ENCODE measurements at regions not wholly inside any gene's neighbourhood (a gene's known extent, or its start where the extent isn't known, plus 50 kb on each side); places are given as distances from the start of the nearest gene placed in this dataset.
"Not testable (repeated sequence)": the region's sequence is repeated elsewhere in the genome, so short reads cannot be mapped to it uniquely, and the experiment has no call there.

GRCh38 chr5:153358315-153358976 lies 132.0 kb upstream of the GRIA1 start:
- ATAC-seq (ENCODE audit: poor library complexity) = no peak
- intact Hi-C loops (cut with DNase I) = no loop called here
- DNase-seq = no peak

DNA sequence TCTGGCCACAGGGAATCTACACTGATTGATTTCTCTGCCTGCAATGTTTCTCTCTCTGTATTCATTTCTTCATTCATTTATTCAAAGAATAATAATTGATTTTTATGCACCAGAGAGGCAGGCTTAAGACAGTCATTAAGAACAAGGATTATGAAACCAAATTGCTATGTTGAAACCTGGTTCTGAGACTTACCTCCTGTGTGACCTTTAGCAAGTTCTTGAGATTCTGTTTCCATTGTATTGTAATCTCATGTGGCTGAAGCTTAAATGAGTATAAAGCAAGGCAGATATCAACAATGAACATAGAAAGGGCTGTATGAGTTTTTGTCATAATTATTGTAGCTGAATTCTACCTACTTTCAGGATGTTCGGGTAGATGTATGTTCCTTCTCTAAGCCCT lies 129.6 kb upstream of the GRIA1 start:
- ATAC-seq (ENCODE audit: poor library complexity) (no peak), DNase-seq (no peak)
- intact Hi-C loops (cut with DNase I) = no loop called here

DNA sequence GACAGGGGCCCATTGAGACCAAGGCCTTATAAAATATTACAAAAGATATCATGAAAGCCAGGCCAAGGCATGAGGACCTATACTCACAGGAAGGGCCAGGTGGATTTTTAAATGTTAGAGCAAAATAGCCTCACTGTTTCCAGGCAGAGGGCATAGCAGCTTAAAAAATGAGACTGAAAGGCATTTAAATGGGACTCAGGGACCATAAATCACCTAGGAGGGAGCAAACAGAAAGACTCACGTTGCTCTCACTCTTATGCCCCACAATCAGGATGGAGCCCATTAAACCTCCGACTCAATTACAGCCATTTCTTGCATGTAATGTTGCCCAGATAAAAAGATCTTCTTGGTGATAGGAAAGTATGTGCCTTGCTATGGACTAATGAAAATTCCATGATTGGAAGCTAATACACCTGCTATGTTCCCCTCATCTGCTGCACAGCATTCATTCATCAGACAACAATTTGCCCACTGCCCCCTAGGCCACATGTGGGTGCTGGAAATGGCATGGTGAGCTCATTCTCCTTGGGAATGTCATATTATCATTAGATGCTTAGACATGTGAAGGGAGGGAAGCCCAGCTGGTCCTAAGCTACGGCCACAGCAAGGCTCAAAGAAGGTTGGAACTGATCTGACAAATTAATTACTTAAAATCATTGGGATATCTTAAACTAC lies 128.6 kb upstream of the GRIA1 start:
- no peak for ATAC-seq (ENCODE audit: poor library complexity)
- DNase-seq = no peak
- intact Hi-C loops (cut with DNase I) = no loop called here

DNA sequence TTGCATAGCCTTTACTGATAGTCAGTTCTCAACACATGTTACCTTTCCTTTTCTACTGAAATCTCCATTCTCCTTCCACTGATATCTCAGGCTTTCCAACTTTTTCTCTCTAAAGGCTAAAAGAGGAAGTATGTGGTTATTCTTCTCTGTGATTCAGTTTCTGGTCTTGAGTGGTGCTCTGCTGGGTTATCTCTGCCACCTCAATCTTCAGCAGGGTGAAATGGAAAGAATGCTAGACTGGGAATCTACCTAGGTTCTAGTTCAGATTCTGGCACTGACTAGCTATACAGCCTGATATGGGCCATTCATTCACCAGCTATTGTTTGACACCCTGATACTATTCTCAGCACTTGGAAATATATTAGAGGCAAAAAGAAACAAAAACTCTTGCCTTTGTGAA lies 124.9 kb upstream of the GRIA1 start:
- intact Hi-C loops (cut with DNase I) = no loop called here
- ATAC-seq (ENCODE audit: poor library complexity) (no peak), DNase-seq (no peak)

GRCh38 chr5:153367466-153367865 lies 123.0 kb upstream of the GRIA1 start:
- DNase-seq (no peak), ATAC-seq (ENCODE audit: poor library complexity) (no peak)
- intact Hi-C loops (cut with DNase I) = no loop called here

- DNase-seq = no peak
- intact Hi-C loops (cut with DNase I) = no loop called here
- no peak for ATAC-seq (ENCODE audit: poor library complexity)
These were observed 117.9 kb upstream of the GRIA1 start for GRCh38 chr5:153372425-153373129.

DNA sequence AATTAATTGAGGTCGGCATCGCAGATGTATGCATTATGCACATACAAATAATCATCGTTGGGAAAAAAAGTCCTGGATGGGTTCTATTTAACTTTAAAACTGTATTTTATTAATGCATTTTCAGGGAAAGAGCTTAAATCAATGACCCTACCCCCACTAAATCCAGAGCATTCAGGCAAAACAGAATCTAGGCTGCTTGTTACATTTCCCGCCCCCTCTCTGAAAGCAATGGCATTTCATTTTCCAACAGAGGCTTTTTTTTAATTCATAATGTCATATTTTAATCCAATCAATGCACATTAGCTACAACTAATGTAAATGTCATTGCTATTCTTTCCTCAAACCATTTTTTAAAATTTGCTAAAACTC lies 117.4 kb upstream of the GRIA1 start:
- ATAC-seq (ENCODE audit: poor library complexity) (no peak), DNase-seq (no peak)
- intact Hi-C loops (cut with DNase I) = no loop called here

DNA sequence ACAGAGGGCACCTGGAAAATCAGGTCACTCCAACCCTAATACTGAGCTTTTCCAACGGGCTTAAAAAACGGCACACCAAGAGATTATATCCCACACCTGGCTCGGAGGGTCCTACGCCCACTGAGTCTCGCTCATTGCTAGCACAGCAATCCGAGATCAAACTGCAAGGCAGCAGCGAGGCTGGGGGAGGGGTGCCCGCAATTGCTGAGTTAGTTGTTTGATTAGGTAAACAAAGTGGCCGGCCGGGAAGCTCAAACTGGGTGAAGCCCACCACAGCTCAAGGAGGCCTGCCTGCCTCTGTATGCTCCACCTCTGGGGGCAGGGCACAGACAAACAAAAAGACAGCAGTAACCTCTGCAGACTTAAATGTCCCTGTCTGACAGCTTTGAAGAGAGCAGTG lies 108.8 kb upstream of the GRIA1 start:
- ATAC-seq (ENCODE audit: poor library complexity); DNase-seq; intact Hi-C loops (cut with DNase I): not testable (repeated sequence)

DNA sequence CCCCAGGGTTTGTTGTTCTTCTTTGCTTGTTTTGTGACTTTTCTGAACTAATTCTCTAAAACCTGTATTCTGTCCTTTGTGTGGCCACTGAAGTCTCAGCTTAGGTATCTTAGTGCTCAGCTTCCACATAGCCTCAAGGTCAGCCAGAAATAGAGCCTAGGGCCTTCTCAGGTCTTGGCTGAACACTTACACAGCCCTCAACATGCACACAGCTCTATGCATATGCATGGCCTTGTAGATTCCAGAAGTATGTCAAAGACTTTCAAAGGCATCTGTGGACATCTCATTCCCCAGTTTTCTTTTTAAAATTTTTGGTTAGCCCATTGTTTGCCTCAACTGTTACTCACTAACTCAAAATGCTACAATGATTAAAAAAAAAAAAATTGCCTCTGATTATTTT lies 99.9 kb upstream of the GRIA1 start:
- intact Hi-C loops (cut with DNase I) = no loop called here
- ATAC-seq (ENCODE audit: poor library complexity) (no peak), DNase-seq (no peak)

GRCh38 chr5:153399595-153399994 lies 90.9 kb upstream of the GRIA1 start:
- intact Hi-C loops (cut with DNase I) = no loop called here
- ATAC-seq (ENCODE audit: poor library complexity) = no peak
- DNase-seq = no peak

GRCh38 chr5:153400931-153401330 lies 89.5 kb upstream of the GRIA1 start:
- DNase-seq (no peak), ATAC-seq (ENCODE audit: poor library complexity) (no peak)
- intact Hi-C loops (cut with DNase I) = no loop called here

DNA sequence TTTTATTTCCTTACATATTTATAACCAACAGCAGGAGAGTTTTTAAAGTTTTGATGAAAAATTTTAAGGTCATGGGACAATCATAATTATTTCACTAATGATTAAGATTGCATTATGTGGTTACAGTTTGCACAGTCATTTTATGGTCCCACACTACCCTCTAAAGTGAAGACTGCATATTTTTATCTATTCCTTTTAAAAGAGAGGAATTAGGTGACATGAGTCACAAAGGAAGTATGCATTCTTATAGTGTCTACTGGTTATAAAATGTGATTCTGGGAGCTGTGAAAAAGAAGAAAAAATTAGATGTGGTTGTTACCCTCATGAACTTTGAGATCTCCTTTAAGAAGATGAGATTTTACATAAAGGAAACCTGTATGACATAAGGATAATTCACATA lies 87.9 kb upstream of the GRIA1 start:
- intact Hi-C loops (cut with DNase I) = no loop called here
- ATAC-seq (ENCODE audit: poor library complexity) (no peak), DNase-seq (no peak)

DNA sequence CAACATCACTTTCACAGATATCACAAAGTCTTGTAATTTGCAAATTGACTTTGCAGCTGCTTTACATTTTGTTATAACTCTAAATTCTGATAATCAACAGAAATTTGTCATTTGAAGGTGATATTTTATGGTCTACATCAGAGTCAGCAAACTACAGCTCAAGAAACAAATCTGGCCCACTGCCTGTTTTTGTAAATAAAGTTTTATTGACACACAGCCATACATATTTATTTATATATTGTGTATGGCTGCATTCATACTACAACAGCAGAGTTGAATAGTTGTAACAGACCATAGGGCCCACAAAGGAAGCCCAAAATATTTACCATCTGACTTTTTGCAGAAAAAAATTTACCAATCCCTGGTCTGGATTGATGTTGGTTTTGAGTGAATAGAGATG lies 87.0 kb upstream of the GRIA1 start:
- DNase-seq = no peak
- intact Hi-C loops (cut with DNase I) = no loop called here
- ATAC-seq (ENCODE audit: poor library complexity) = no peak

GRCh38 chr5:153404747-153405146 lies 85.7 kb upstream of the GRIA1 start:
- no peak for ATAC-seq (ENCODE audit: poor library complexity)
- DNase-seq = no peak
- intact Hi-C loops (cut with DNase I) = no loop called here

DNA sequence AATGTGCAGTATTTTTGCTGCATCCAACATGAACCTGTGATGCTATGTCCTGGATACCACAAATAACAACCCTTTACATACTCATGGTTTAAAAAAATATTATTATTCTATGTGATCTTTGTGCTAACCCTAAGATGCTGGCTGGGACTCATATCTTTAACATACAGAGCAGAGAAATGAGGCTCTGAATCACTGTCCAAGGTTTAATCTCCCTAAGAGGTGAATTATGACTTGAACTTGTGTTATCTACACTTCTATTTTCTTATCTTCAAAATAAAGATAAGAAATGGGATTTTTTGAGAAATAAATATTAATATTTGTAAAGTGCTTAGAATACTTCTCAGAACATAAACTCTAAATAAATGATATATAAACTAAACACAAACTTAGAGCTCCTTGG lies 68.8 kb upstream of the GRIA1 start:
- DNase-seq = no peak
- ATAC-seq (ENCODE audit: poor library complexity) = no peak
- intact Hi-C loops (cut with DNase I) = no loop called here

GRCh38 chr5:153425914-153426313 lies 64.6 kb upstream of the GRIA1 start:
- intact Hi-C loops (cut with DNase I) = no loop called here
- ATAC-seq (ENCODE audit: poor library complexity) = no peak

DNA sequence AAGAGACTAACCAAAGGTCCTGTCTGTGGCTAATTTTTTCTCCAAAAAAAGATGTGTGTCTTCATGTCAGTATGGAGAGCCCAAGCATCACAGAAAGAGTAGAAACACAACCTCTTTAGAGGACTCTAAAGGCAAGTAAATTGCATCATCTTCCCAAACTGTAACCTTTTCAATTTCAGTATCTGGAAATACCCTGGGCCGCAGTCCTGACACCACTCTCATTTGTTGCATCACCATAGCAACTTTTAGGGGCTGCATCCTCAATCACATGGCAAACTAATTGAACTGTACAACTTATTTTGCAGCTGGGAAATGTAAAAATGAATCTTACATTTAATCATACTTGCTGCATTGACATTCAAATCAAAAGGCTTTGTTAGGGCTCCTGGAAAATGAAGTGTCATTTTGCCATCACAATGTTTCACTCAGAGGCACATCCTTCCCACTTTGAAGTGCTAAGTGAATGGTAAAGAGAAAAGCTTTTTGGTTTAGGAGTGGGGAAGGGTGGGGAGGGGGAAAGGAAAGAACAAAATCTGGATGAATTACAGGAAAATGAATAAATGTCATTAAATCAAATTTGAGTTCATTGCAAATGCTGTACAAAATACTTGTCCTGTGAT lies 60.6 kb upstream of the GRIA1 start:
- DNase-seq = no peak
- intact Hi-C loops (cut with DNase I) = no loop called here
- no peak for ATAC-seq (ENCODE audit: poor library complexity)

More at GRCh38 chr5:153425914-153426313, 64.6 kb upstream of the GRIA1 start:
- no peak for DNase-seq

DNA sequence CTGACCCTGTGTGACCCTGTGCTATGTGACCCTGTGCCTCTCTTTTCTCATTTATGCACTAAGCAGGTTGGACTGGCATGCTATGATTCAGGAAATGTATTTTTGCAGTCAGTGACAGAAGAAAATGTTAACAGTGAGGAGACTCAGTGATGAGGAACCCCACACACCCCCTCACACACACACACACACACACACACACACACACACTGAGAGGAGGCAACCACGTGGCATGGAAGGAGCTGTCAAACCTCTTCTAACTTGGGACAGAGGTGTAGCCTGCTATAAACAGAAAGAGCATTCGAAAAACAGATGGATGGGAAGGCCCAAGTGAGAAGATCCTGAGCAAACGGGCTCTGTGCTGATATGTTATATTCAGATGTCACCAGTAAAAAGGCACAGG lies 57.9 kb upstream of the GRIA1 start:
- intact Hi-C loops (cut with DNase I) = no loop called here
- DNase-seq (no peak), ATAC-seq (ENCODE audit: poor library complexity) (no peak)

- DNase-seq (no peak), ATAC-seq (ENCODE audit: poor library complexity) (no peak)
- intact Hi-C loops (cut with DNase I) = no loop called here
These were observed 53.2 kb upstream of the GRIA1 start for GRCh38 chr5:153437251-153437650.

DNA sequence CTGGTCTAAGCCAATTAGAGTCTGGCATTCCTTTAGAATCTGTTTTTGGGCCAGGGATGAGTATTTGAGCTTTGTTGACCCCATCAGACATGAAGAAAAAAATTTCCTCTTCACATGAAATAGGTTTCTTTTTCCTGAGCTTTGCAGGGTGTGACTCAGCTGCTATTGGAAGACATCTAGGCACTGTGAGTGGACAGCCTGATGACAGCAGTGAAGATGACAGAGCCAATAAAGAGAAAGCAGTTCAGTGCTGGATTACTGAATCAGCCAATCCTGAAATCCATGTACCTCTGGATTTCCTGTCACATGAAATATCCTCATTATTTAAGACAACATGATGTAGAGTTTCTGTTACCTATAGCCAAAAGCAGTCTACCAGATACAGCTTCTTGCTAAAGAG lies 51.3 kb upstream of the GRIA1 start:
- no peak for ATAC-seq (ENCODE audit: poor library complexity)
- DNase-seq = no peak
- intact Hi-C loops (cut with DNase I) = no loop called here
